ENCODE measurements at regions not wholly inside any gene's neighbourhood (a gene's known extent, or its start where the extent isn't known, plus 50 kb on each side); places are given as distances from the start of the nearest gene placed in this dataset.
"Not testable (repeated sequence)": the region's sequence is repeated elsewhere in the genome, so short reads cannot be mapped to it uniquely, and the experiment has no call there.

DNA sequence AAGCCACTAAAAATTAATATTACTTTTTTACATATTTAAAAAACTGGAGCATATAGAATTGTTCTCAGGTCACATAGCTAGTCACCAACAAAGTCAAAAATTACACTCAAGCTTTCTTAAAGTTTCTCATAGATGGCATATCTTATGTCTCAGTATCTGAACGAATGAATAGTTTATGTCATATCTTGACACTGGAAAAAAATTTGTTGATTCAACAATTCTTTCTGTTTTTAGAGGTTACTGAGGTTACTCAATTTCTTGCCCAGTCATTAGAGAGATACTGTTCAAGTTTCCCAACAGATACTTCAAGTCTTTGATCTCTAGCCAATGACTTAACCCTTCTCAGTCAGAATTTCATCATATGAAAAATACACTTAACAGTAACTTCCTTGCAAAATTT, 113.1 kb upstream of the XIRP2 start:
- Histone ChIP-seq H4K20me1 (no peaks in the 10 kb centered on the region), H3K4me2 (no peak overlapping the region), H3K4me3 (no peak overlapping the region), H3K27me3 (no peaks in the 10 kb centered on the region), H3K36me3 (no peaks in the 10 kb centered on the region), H3K9me3 (no peaks in the 10 kb centered on the region), H3K9ac (no peak overlapping the region), H3K4me1 (no peaks in the 10 kb centered on the region), H3K27ac (no peak overlapping the region)
- no peak for TF ChIP-seq Cebpa-rat (IDR thresholded peaks at IDR 0.05)

GRCh38 chr2:166773308-166773949, 114.9 kb upstream of the XIRP2 start:
- Histone ChIP-seq H3K9me3 (peaks cover 3% of the 10 kb centered on the region; the same call in 1 of the 2 replicates), H3K27ac (no peak overlapping the region), H3K4me2 (no peak overlapping the region), H4K20me1 (no peaks in the 10 kb centered on the region), H3K27me3 (no peaks in the 10 kb centered on the region), H3K9ac (no peak overlapping the region), H3K4me1 (peaks cover 6% of the 10 kb centered on the region; the same call in 1 of the 2 replicates), H3K4me3 (no peak overlapping the region), H3K36me3 (no peaks in the 10 kb centered on the region)
- TF ChIP-seq Cebpa-rat (IDR thresholded peaks at IDR 0.05): no peak

GRCh38 chr2:166768393-166769123, 119.7 kb upstream of the XIRP2 start:
- Histone ChIP-seq H4K20me1 (no peaks in the 10 kb centered on the region), H3K4me3 (no peak overlapping the region), H3K9ac (no peak overlapping the region), H3K4me2 (peak overlapping the region; percentile 5; the same call in 1 of the 2 replicates), H3K36me3 (no peaks in the 10 kb centered on the region), H3K27ac (no peak overlapping the region), H3K27me3 (no peaks in the 10 kb centered on the region), H3K9me3 (peaks cover 3% of the 10 kb centered on the region; the same call in 1 of the 2 replicates), H3K4me1 (peaks cover 11% of the 10 kb centered on the region; the same call in 1 of the 2 replicates)
- TF ChIP-seq Cebpa-rat (IDR thresholded peaks at IDR 0.05): no peak

DNA sequence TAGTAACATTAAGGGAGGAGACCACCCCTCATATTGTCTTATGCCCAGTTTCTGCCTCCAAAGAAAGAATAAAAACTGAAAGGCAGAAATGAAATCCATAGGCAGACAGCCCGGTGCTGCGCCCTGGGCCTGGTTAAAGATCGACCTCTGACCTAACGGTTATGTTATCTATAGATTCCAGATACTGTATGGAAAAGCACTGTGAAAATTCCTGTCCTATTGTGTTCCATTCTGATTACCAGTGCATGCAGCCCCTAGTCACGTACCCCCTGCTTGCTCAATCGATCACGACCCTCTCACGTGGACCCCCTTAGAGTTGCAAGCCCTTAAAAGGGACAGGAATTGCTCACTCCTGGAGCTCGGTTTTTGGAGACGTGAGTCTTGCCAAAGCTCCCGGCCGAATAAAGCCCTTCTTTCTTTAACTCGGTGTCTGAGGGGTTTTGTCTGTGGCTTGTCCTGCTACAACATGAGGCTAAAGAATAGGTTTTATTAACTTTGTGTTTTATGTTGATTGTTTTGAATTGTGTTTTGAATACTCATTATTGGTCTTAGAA, 121.4 kb upstream of the XIRP2 start:
- not testable (repeated sequence) for H3K27me3 ChIP-seq, H3K4me3 ChIP-seq, H3K9ac ChIP-seq, H3K9me3 ChIP-seq, H4K20me1 ChIP-seq, H3K4me2 ChIP-seq, H3K36me3 ChIP-seq, H3K27ac ChIP-seq
- peaks cover 11% of the 10 kb centered on the region; the same call in 1 of the 2 replicates for H3K4me1 ChIP-seq

DNA sequence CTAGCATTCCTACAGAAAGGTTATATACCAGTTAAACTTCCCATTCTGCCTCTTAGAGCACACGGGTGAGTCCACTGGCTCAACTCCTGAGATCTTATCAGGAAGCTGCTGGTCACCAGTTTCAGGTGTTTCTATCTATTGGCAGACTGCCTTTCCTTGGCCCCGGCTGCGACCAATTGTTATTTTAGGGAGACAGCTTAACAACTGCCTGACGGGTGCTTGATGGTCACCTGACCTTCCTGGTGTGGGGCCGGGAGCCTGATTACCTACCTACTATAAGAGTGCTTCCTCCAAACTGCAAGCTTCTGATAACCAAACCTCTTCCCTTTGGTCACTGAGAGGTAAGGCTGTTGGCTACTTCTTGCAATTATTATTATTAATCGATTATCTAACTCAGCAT, 122.1 kb upstream of the XIRP2 start:
- Histone ChIP-seq H3K4me1 (peaks cover 11% of the 10 kb centered on the region; the same call in 1 of the 2 replicates), H3K4me2 (no peak overlapping the region)
- TF ChIP-seq Cebpa-rat (IDR thresholded peaks at IDR 0.05): no peak

GRCh38 chr2:166765141-166765540, 123.1 kb upstream of the XIRP2 start:
- H3K9me3 ChIP-seq: peaks cover 3% of the 10 kb centered on the region; the same call in 1 of the 2 replicates
- H3K4me3 ChIP-seq: no peak overlapping the region
- no peak for TF ChIP-seq Cebpa-rat (IDR thresholded peaks at IDR 0.05)
- no peak overlapping the region for H3K27ac ChIP-seq
- no peak overlapping the region for H3K4me2 ChIP-seq
- no peaks in the 10 kb centered on the region for H3K27me3 ChIP-seq
- peaks cover 11% of the 10 kb centered on the region; the same call in 1 of the 2 replicates for H3K4me1 ChIP-seq
- H3K9ac ChIP-seq: no peak overlapping the region
- H3K36me3 ChIP-seq: no peaks in the 10 kb centered on the region
- no peaks in the 10 kb centered on the region for H4K20me1 ChIP-seq

More for the DNA sequence above, 122.1 kb upstream of the XIRP2 start:
- no peaks in the 10 kb centered on the region for H3K27me3 ChIP-seq
- no peaks in the 10 kb centered on the region for H4K20me1 ChIP-seq
- no peak overlapping the region for H3K4me3 ChIP-seq
- no peak overlapping the region for H3K9ac ChIP-seq
- H3K27ac ChIP-seq: no peak overlapping the region
- peaks cover 3% of the 10 kb centered on the region; the same call in 1 of the 2 replicates for H3K9me3 ChIP-seq
- no peaks in the 10 kb centered on the region for H3K36me3 ChIP-seq

- Histone ChIP-seq H3K27me3 (no peaks in the 10 kb centered on the region), H3K4me2 (no peak overlapping the region), H3K4me1 (peaks cover 11% of the 10 kb centered on the region; the same call in 1 of the 2 replicates), H4K20me1 (no peaks in the 10 kb centered on the region), H3K9ac (no peak overlapping the region), H3K36me3 (no peaks in the 10 kb centered on the region), H3K9me3 (peaks cover 3% of the 10 kb centered on the region; the same call in 1 of the 2 replicates), H3K4me3 (no peak overlapping the region), H3K27ac (no peak overlapping the region)
- TF ChIP-seq Cebpa-rat (IDR thresholded peaks at IDR 0.05): no peak
These were observed 123.6 kb upstream of the XIRP2 start for GRCh38 chr2:166764702-166765101.

- Histone ChIP-seq H3K9me3 (peaks cover 3% of the 10 kb centered on the region; the same call in 1 of the 2 replicates), H3K4me3 (no peak overlapping the region), H3K36me3 (no peaks in the 10 kb centered on the region), H3K27ac (no peak overlapping the region), H3K9ac (no peak overlapping the region), H3K4me2 (no peak overlapping the region), H3K4me1 (peaks cover 11% of the 10 kb centered on the region; the same call in 1 of the 2 replicates), H3K27me3 (no peaks in the 10 kb centered on the region), H4K20me1 (no peaks in the 10 kb centered on the region)
- no peak for TF ChIP-seq Cebpa-rat (IDR thresholded peaks at IDR 0.05)
These were observed 124.1 kb upstream of the XIRP2 start for GRCh38 chr2:166764216-166764615.

DNA sequence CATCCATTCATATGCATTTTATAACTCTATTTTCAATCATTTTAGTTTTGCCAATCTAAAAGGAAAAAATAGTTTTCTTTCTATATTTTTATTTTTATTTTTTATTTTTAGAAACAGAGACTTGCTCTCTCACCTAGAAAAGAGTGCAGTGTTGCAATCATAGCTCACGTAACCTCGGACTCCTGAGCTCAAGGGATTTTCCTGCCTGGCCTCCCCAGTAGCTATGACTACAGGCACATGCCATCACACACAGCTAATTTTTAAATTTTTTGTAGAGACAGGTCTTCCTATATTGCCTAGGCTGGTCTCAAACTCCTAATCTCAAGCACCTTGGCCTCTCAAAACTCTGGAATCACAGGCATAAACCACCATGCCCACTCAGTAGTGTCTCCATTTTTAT, 125.5 kb upstream of the XIRP2 start:
- Histone ChIP-seq H3K9me3 (no peaks in the 10 kb centered on the region), H3K4me2 (no peak overlapping the region), H3K9ac (no peak overlapping the region), H4K20me1 (no peaks in the 10 kb centered on the region), H3K27ac (no peak overlapping the region), H3K4me3 (no peak overlapping the region), H3K36me3 (no peaks in the 10 kb centered on the region), H3K27me3 (no peaks in the 10 kb centered on the region), H3K4me1 (no peaks in the 10 kb centered on the region)
- TF ChIP-seq Cebpa-rat (IDR thresholded peaks at IDR 0.05): no peak

DNA sequence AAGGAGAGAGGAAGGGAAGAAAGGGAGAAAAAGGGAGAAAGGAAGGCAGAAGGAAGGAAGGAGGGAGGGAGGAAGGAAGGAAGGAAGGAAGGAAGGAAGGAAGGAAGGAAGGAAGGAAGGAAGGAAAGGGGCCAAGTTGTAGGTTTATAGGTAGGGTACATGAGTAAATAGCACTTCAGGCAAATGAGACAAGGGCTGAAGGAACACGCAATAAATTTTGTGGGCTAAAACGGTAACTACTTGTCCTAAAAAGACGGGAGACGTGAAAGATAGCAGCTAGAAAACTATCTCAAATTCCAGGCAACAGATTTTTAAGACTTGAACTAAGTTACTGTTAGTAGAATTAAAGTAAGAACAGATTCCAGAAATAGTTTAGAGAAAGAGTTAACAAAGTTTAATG, 129.3 kb upstream of the XIRP2 start:
- no peaks in the 10 kb centered on the region for H3K4me1 ChIP-seq
- no peaks in the 10 kb centered on the region for H3K27me3 ChIP-seq
- no peak overlapping the region for H3K9ac ChIP-seq
- no peaks in the 10 kb centered on the region for H3K9me3 ChIP-seq
- no peak overlapping the region for H3K4me2 ChIP-seq
- no peak overlapping the region for H3K4me3 ChIP-seq
- no peaks in the 10 kb centered on the region for H3K36me3 ChIP-seq
- no peaks in the 10 kb centered on the region for H4K20me1 ChIP-seq
- H3K27ac ChIP-seq: no peak overlapping the region
- TF ChIP-seq Cebpa-rat (IDR thresholded peaks at IDR 0.05): no peak
